ENCODE measurements at regions not wholly inside any gene's neighbourhood (a gene's known extent, or its start where the extent isn't known, plus 50 kb on each side); places are given as distances from the start of the nearest gene placed in this dataset.

DNA sequence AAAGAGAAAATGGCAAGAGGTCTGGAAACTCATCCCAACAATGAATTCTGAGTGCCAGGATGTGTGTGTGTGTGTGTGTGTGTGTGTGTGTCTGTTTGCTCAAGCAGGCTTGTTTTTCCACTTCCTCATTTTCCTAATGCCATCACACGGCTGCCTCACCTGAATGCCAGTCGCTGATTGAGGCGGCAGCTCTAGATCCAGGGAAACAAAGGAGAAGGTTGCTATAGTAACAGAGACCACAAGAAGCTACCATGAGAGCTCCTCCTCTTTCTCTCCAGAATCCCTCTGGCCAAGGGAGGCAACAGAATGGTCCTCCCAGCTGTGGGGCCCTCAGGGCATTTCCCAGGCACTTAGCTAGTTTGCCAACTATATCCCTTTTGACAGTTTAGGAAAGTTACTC lies 241.1 kb upstream of the TSHZ2 start:
- DNase-seq (ENCODE audit: low spot score) = no peak

DNA sequence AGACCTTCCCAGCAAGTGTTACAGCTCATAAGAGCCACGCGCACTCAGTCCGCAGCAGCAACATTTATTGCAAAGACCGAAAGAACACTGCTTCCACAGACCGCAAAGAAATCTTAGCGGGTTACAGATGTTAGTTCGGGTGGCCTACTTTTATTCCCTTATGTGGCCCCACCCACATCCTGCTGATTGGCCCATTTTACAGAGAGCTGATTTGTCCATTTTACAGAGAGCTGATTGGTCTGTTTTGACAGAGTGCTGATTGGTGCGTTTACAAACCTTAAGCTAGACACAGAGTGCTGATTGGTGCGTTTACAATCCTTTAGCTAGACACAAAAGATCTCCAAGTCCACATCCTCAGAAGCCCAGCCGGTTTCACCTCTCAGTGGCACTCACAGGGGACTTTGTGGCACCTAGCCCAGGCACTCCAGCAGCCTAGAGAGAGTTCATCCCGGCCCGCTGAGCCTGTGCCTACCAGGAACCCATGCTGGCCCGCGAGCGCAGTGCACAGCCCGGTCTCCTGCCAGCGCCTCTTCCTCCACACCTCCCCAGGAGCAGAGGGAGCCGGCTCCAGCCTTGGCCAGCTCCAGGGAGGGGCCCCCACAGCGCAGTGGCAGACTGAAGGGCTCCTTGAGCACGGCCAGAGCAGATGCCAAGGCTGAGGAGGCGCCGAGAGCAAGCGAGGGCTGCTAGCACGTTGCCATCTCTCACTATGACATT lies 244.3 kb upstream of the TSHZ2 start:
- no peak for DNase-seq (ENCODE audit: low spot score)

DNA sequence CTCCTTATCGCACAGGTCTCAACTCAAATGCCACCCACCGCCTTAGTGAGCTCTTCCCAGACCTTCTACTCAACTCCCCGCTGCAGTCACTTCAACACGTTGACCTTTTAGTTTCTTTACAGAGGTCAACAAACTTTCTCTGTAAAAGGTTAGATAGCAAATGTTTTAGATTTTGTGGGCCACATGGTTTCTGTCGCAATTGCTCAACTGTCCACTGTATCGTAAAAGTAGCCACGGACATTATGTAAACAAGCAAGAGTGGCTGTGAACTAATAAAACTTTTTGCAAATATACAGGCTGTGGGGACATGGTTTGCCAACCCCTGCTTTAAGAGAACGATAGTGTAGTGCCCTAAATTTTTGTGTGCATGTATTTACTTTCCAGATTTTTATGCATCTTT lies 247.6 kb upstream of the TSHZ2 start:
- no peak for DNase-seq (ENCODE audit: low spot score)

DNA sequence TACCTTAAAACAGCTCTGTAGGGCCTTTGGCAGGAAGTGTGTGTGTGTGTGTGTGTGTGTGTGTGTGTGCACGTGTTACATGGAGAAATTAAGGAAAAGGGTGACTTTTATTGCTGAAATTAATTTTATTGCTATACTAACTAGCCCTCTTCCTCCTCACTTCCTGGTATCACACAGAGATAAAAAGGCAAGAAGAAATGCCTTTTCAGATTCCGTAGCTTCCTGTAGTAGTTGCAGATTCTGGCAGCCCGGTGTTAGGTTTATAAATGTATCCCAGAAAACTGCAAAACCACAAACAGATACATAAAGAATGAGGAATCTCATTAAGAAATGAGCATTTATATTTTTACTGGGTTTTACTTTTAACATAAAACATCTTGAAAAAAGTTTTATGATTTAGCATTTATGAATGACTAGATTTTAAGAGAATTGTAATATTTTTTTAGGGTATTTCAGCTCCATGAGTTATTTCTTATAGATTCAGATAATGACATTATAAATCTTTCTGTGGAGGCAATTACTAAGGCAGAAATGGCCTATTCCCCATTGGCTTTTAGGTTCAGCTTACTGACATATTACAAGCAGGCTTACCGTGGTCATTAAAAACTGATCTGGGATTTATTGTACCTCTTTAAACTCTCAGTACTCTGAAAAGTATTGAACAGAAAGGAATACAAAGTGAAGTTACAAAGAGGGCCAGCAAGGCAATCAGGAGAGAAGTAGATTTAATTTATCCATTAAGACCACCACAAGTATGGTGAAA lies 249.1 kb upstream of the TSHZ2 start:
- DNase-seq (ENCODE audit: low spot score) = no peak

DNA sequence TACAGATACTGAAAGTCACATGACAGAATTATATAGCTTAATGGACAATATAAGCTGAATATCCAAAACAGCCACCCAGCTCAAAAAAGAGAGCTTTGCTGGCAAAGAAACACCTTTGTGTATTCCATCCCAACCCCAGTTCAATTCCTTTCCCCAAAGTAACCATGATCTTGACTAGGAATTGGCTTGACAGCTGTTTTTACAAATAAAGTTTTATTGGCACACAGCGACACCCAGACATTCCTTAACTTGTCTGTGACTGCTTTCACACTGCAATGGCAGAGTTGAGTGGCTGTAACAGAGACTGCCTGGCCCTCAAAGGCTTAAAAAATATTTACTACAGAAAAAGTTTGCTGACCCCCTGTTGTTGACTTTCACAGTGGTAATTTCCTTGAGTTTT lies 264.0 kb upstream of the TSHZ2 start:
- DNase-seq (ENCODE audit: low spot score) = no peak

DNA sequence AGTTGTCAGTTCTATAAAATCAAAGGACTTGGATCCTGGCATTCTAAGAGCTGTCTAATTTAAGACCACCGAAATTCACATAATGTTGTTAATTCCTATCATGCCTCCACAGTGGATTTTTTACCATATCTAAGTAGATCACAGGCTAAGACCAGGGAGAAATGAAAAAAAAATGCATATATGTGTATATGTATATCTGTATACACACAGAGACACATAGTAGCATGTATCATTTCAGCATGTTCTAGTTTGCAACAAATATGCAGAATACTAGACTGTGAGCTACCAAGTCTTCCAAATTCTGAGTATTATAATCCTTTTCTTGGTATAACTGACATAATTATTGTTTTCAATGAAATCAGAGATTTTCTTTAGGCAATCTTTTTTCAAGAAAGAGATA lies 267.6 kb upstream of the TSHZ2 start:
- DNase-seq (ENCODE audit: low spot score) = no peak

DNA sequence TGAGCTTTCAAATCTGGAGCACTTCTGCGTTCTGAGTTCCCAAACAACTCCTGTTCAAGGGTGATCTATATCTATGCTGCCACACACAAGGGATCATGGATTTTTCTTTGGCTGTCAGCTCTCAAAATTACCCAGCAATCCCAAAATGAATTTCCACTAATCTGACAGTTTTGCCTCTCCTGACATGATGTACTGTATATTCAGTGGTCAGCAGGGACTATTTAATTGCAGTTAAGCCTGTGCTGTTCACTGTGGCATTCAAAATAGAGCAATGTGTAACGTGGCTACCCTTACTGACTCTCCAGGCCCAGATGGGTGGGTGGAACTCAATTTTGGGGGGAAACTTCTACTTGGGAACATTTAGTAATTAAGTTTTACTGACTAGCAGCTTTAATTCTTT lies 283.8 kb upstream of the TSHZ2 start:
- no peak for DNase-seq (ENCODE audit: low spot score)

DNA sequence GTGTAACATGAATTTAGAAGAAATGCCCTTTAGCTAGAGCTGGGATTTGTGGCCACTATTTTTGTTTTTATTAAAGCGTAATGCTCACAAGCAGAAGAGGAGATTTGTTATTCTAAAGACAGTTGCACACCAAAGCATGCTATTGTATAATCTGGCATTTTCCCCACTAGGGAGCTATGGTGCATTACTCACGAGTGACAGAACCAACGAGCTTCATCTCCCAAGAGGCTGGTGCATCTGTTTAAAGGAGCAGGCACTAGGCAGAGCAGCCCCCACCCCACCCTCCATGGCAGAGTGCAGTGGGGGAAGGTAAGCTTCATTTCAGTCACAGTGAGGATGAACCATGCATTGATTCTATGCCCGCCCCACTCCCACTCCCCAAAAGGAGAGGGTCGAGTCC lies 287.3 kb upstream of the TSHZ2 start:
- no peak for DNase-seq (ENCODE audit: low spot score)

DNA sequence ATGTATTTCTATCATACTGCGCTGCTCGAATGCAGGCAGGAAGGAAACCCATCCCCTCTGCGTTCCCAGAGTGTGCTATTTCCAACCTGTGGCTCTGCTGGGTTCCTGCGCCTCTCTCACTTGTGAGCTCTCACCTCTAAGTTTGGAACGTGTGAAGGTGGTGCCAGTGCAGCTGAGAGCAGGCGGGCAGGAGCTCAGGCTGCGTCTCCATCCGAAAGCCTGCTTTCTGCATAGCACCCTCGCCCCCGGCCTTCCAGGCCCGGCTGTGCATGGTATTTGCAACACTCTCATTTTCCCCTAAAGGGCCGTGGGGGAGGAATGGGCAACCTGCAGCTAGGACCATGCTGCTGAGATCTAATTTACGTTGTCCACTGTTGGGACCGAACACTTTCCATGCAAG lies 288.0 kb upstream of the TSHZ2 start:
- DNase-seq (ENCODE audit: low spot score) = no peak

DNA sequence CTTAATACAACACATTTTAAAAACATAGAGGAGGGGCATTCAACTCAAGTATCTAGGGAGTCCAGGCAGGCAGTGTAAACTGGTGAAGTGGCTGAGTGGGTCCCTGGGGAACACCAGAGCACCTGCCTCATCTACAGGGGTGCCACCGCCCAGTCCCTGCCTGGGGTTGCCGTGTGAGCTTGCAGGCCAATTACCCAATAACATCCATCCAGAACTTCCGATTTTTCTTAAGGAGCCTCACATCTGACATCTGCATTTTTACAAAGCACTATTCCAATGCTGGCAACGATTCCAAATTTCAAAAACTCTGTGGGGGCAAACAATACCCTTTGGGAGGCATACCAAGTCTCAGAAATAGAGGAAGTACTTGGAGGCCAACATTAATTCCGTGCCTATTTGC lies 288.4 kb upstream of the TSHZ2 start:
- DNase-seq (ENCODE audit: low spot score) = no peak

DNA sequence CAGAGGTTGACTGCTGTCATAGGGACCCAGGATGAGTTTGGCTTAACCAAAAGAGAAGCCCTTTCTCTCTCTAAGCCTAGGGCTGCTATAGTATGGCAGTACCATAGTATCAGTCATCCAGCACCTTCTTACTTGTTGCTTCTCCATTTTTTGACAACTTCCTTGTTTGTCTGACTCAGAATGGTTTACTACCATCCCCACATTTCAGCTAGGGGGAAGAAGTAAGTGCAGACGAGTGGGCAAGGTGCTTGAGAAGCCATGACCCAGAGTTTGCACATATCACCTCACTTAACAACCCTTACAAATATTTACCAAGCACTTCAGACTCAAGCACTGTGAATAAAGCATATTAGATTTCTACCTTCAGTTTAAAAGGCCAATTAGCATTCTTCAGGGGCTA lies 289.9 kb upstream of the TSHZ2 start:
- DNase-seq (ENCODE audit: low spot score) = no peak

DNA sequence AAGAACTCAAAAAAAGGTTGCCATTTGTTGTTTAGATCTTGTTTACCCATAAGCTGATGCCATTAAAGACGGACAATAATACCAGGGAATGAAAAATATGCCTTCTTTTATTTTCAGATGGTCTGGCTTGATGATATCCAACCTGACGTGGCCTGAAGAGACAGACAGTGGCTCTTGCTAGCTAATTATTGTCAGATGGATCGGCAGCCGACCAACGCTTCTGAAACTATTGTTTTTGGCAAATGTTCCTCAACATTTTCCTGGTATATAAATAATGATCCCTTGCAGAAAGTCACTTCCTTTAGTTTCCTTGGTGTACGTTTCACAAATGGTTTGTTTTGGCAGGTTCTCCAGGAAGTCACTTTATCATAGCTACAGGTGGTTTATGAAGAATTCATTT lies 290.9 kb upstream of the TSHZ2 start:
- no peak for DNase-seq (ENCODE audit: low spot score)

DNA sequence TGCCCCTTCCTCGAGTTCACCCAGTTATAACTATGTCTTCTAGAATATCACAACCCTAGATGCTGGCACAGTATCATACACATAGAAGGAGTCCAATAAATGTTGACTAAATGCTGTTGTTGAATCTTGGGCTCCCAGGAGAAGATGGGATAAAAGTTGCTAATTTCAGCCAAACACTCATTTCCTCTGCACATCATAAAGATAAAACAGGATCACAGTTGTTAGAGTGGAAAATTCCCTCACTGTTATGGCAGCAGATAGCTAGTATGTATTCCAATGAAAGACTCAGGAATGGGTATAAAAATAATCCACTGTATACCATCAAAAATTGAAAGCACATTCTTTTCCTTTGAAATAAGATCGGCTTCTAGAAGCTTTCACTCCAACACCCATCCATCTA lies 294.9 kb upstream of the TSHZ2 start:
- DNase-seq (ENCODE audit: low spot score) = no peak

DNA sequence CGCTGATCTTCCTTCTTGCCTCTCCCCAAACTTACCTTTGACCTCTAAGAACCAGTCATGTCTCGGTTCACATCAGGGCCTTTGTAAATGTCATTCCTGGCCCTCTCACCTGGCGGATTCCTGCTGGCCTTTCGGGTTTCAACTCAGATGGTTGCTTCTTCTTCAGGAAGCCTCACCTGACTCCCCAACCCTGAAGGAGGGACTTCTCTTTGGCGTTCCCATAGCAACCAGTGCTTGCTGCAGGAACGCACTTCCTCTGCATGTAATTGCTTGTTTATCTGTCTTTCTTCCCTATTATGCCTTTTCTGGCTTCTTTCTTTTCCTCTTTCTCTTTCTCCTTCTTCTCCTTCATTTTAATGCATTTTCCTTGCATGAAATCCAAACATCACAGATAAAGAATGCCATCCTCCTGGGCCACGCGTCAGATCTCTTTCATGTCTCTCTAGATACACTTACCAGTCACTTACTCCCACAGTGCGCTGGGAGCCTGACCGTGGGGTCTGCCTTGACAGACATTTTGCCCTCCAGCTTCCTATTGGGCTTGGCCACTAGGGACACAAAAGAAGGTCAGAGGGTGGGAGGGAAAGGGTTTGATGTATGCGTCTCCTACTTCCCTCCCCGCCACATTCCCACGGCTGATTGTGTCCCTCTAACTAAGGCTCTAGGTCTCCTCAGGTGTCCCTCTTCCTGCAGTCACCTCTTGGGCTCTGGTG lies 295.7 kb upstream of the TSHZ2 start:
- DNase-seq (ENCODE audit: low spot score) = no peak

DNA sequence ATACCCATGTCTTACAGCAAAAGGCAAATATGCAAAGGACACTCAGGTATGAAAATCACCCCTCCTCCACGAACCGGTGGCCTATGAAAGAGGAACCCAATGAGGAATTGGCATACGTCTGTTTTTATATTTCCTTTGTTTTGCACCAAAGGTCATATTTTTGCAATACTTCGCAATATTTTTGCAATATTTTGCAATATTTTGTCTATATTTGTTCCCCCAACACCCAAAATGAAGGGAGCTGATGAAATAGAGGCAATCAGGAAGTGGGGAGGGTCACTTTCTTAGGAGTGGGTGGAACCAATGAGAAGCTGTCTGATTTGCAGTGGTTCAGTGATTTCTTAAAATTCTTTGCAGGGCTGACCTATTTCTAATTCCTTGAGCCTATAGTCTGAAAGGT lies 296.8 kb upstream of the TSHZ2 start:
- no peak for DNase-seq (ENCODE audit: low spot score)

DNA sequence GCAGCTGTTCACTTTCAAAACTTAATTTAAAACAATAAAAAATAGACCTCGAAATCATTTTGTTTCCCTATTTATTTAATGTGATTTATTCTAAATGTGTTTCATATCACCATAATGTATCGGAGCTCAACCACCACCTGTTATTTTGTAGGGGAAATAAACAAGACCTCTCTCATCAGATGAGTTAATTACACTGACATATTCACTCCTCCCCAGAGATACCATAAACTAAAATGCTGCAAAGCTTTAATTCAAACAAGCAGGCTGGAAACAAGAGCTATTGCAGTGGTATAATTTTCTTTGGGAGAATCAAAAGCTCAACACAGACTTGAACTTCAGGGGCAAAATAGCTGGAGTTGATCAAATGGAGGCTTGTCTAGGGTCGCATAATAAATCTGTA lies 303.5 kb upstream of the TSHZ2 start:
- DNase-seq (ENCODE audit: low spot score) = no peak

DNA sequence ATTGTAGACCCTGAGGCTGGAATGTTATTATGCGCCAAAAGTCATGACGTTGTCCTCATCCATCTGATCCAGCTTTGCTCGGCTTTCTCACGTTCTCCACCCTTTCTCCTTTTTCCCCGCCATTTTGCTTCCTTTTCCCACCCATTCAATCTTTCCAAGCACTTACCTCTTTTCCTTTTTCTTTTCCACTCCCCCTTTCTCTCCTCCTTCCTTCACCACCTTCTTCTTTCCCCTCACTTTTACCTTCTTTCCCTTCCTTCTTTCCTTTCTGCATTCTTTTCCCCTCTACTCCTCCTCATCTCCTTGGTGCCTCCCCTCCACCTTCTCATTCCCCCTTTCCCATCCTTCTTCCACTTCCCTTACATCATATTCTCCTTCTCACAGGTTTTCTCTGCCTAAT lies 304.8 kb upstream of the TSHZ2 start:
- no peak for DNase-seq (ENCODE audit: low spot score)

DNA sequence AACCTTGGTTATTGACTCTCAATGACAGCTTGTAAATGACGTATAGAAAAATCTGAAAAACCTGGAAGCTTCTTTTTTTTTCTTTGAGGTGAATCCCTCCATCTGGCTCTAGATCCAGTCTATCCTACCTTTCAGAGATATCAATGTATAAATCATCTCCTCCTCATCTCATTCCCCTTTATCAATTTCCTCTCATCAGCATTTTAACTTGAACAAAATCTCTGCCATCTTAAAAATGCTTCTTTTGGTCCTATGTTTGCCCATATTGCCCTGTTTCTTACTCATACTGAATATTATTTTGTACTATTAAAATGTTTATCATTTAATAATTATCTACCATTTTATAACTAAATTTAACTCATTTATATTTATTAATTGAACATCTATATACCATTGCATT lies 306.7 kb upstream of the TSHZ2 start:
- DNase-seq (ENCODE audit: low spot score) = no peak

DNA sequence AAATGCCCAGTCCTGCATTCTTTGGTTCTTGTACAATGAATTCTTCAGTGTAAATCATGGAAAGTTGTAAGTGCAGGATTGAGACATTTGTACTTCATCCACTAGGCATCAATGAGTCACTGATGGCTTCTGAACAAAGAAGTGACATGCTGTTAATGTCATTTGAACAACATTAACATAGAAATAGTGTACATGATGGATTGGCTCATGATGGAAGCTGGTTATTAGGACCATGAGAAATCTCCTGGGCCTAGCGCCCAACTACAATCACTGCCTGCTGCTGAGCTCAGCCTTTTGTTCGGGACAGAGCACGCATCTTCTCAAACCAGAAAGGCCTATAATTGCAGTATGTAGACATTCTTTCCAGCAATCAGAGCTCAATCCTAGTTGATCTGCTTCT lies 316.8 kb upstream of the TSHZ2 start:
- DNase-seq (ENCODE audit: low spot score) = no peak

DNA sequence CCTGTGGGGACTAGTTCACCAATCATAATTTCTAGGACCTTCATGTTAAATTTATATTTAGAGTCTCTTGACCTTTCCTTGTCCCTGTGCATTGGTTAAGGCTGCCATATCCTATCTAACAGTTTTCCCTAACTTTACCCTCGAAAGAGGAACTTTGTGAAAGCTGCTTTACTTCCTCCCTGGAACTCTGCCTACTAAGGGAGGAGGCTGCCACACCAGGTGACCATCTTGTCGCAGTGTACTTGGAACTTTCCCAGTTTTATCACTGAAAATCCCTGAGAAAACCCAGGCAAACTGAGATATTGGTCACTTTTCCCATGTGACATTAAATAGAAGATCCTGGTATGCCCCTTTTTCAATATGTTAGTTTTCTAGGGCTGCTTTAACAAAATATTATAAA lies 317.6 kb upstream of the TSHZ2 start:
- DNase-seq (ENCODE audit: low spot score) = no peak

DNA sequence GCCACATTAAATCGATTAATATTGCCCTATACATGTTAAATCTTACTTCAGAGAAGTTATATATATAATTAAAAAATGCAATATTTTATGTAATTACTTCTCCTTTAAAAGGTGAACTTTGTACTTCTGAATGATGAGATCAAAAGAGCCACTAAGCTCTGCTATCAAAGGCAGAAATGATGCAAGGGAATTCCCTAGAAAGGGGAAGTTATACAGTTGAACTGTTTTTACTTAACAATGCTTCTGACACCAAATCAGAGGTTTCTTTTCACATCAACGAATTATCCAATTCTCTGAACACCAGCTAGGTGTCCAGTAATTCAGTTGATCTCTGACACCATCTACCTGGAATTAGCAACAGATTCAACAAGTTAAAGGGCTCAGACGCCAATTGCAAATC lies 319.9 kb upstream of the TSHZ2 start:
- no peak for DNase-seq (ENCODE audit: low spot score)

DNA sequence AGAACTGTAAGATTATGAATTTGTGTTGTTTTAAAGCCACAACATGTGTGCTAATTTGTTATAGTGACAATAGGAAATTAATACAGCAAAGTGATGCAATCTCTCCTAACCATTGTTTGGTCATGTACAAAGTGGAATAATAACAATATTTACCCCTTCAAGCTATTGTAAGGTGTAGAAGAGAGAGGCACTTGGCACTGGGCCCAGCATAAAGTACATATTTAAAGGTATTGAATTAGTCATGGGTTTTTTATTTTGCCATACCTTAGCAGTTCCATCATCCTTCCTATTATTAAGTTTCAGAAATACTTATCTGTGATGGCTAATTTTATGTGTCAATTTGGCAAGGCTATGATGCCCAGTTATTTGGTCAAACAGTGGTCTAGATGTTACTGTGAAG lies 322.4 kb upstream of the TSHZ2 start:
- no peak for DNase-seq (ENCODE audit: low spot score)

DNA sequence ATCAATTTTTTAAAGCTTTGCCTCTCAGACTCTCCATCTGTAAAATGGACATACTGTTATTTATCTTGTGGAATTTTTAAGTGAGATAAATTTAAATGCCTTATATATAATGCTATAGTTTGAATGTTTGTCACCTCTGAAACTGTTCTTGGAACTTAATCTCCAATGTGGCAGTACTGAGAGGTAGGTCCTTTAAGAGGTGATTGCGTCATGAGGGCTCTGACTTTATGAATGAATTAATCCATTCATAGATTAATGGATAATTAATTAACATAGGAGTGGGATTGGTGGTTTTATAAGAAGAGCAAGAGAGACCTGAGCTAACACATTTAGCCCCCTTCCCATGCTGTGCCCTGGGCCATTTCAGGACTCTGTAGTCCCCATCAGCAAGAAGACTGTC lies 326.3 kb upstream of the TSHZ2 start:
- no peak for DNase-seq (ENCODE audit: low spot score)
